OCI-LY7 (cell line): ENCODE measurements at regions not wholly inside any gene's neighbourhood (a gene's known extent, or its start where the extent isn't known, plus 50 kb on each side); places are given as distances from the start of the nearest gene placed in this dataset.

Experiments
- CTCF ChIP-seq: fragments of 200-600 bp; sonication (generic); conservative IDR thresholded peaks from 2 replicates; pipeline ENCODE4 v1.5.1; 2014; ENCODE audit warnings: mild to moderate bottlenecking, antibody characterized with exemption, low read length, moderate library complexity, mixed read lengths
- EZH2phosphoT487 ChIP-seq: fragments of 200-600 bp; sonication (generic); IDR thresholded peaks from 2 replicates; pipeline ENCODE4 v1.6.1; 2018; ENCODE audit warnings: low read depth, borderline replicate concordance, mild to moderate bottlenecking, mixed run types, antibody characterized with exemption, low read length, moderate library complexity, mixed read lengths

- no peak for TF ChIP-seq CTCF
- no peak for TF ChIP-seq EZH2phosphoT487
These were observed 83.9 kb upstream of the SYNDIG1 start for GRCh38 chr20:24385547-24385946.
